ENCODE measurements at regions not wholly inside any gene's neighbourhood (a gene's known extent, or its start where the extent isn't known, plus 50 kb on each side); places are given as distances from the start of the nearest gene placed in this dataset.

GRCh38 chr12:124642105-124642504 is 74.7 kb upstream of the NCOR2 start:
- peaks cover 0 to 11% of the 10 kb centered on the region in 2 donors for H3K9me3 ChIP-seq (ENCODE audit: control insufficient read depth in 2 of 2, insufficient read depth in 1 of 2, low read length in 1 of 2)
- H3K36me3 ChIP-seq (ENCODE audit: control insufficient read depth in 2 of 2, insufficient read depth in 2 of 2, low read length in 1 of 2), result no peaks in the 10 kb centered on the region
- DNase-seq (ENCODE audit: low read depth in 6 of 9, low spot score in 9 of 9), result no peak
- H3K4me3 ChIP-seq (ENCODE audit: low read length in 2 of 2), result no peak overlapping the region
- H3K4me1 ChIP-seq (ENCODE audit: control insufficient read depth in 2 of 2, insufficient read depth in 2 of 2, low read length in 2 of 2), result peaks cover 4 to 21% of the 10 kb centered on the region in 2 donors
- H3K27me3 ChIP-seq (ENCODE audit: control insufficient read depth in 2 of 2, insufficient read depth in 1 of 2, low read length in 1 of 2), result no peaks in the 10 kb centered on the region
- H3K27ac ChIP-seq (ENCODE audit: low read depth in 1 of 2, low read length in 1 of 2), result no peak overlapping the region
- WGBS, result 98% methylated on average over 8 of the region's 8 CpGs

- Histone ChIP-seq H3K27me3 (ENCODE audit: control insufficient read depth in 2 of 2, insufficient read depth in 1 of 2, low read length in 1 of 2) (no peaks in the 10 kb centered on the region), H3K9me3 (ENCODE audit: control insufficient read depth in 2 of 2, insufficient read depth in 1 of 2, low read length in 1 of 2) (peaks cover 0 to 6% of the 10 kb centered on the region in 2 donors), H3K4me3 (ENCODE audit: low read length in 2 of 2) (no peak overlapping the region), H3K4me1 (ENCODE audit: control insufficient read depth in 2 of 2, insufficient read depth in 2 of 2, low read length in 2 of 2) (peaks cover 4 to 17% of the 10 kb centered on the region in 2 donors), H3K36me3 (ENCODE audit: control insufficient read depth in 2 of 2, insufficient read depth in 2 of 2, low read length in 1 of 2) (no peaks in the 10 kb centered on the region), H3K27ac (ENCODE audit: low read depth in 1 of 2, low read length in 1 of 2) (no peak overlapping the region)
- 97% methylated on average over 6 of the region's 6 CpGs for WGBS
- no peak for DNase-seq (ENCODE audit: low read depth in 6 of 9, low spot score in 9 of 9)
These were observed 74.2 kb upstream of the NCOR2 start for GRCh38 chr12:124641591-124641990.

GRCh38 chr12:124640056-124640455 is 72.6 kb upstream of the NCOR2 start:
- Histone ChIP-seq H3K36me3 (ENCODE audit: control insufficient read depth in 2 of 2, insufficient read depth in 2 of 2, low read length in 1 of 2) (no peaks in the 10 kb centered on the region), H3K4me3 (ENCODE audit: low read length in 2 of 2) (no peak overlapping the region), H3K27me3 (ENCODE audit: control insufficient read depth in 2 of 2, insufficient read depth in 1 of 2, low read length in 1 of 2) (no peaks in the 10 kb centered on the region), H3K9me3 (ENCODE audit: control insufficient read depth in 2 of 2, insufficient read depth in 1 of 2, low read length in 1 of 2) (peaks cover 0 to 1% of the 10 kb centered on the region in 2 donors), H3K27ac (ENCODE audit: low read depth in 1 of 2, low read length in 1 of 2) (no peak overlapping the region), H3K4me1 (ENCODE audit: control insufficient read depth in 2 of 2, insufficient read depth in 2 of 2, low read length in 2 of 2) (peaks cover 5 to 9% of the 10 kb centered on the region in 2 donors)
- no peak for DNase-seq (ENCODE audit: low read depth in 6 of 9, low spot score in 9 of 9)
- 90% methylated on average over 5 of the region's 5 CpGs for WGBS

GRCh38 chr12:124639122-124639806 is 71.9 kb upstream of the NCOR2 start:
- DNase-seq (ENCODE audit: low read depth in 6 of 9, low spot score in 9 of 9), result no peak
- no peaks in the 10 kb centered on the region for H3K36me3 ChIP-seq (ENCODE audit: control insufficient read depth in 2 of 2, insufficient read depth in 2 of 2, low read length in 1 of 2)
- H3K9me3 ChIP-seq (ENCODE audit: control insufficient read depth in 2 of 2, insufficient read depth in 1 of 2, low read length in 1 of 2), result peaks cover 0 to 1% of the 10 kb centered on the region in 2 donors
- no peak overlapping the region for H3K4me3 ChIP-seq (ENCODE audit: low read length in 2 of 2)
- H3K27ac ChIP-seq (ENCODE audit: low read depth in 1 of 2, low read length in 1 of 2), result no peak overlapping the region
- H3K27me3 ChIP-seq (ENCODE audit: control insufficient read depth in 2 of 2, insufficient read depth in 1 of 2, low read length in 1 of 2), result no peaks in the 10 kb centered on the region
- H3K4me1 ChIP-seq (ENCODE audit: control insufficient read depth in 2 of 2, insufficient read depth in 2 of 2, low read length in 2 of 2), result peaks cover 5 to 7% of the 10 kb centered on the region in 2 donors
- WGBS, result 96% methylated on average over 6 of the region's 6 CpGs

GRCh38 chr12:124637581-124637981 is 70.2 kb upstream of the NCOR2 start:
- H3K36me3 ChIP-seq (ENCODE audit: control insufficient read depth in 2 of 2, insufficient read depth in 2 of 2, low read length in 1 of 2), result no peaks in the 10 kb centered on the region
- H3K27me3 ChIP-seq (ENCODE audit: control insufficient read depth in 2 of 2, insufficient read depth in 1 of 2, low read length in 1 of 2), result no peaks in the 10 kb centered on the region
- peaks cover 0 to 1% of the 10 kb centered on the region in 2 donors for H3K9me3 ChIP-seq (ENCODE audit: control insufficient read depth in 2 of 2, insufficient read depth in 1 of 2, low read length in 1 of 2)
- no peak overlapping the region for H3K4me3 ChIP-seq (ENCODE audit: low read length in 2 of 2)
- 85% methylated on average over 12 of the region's 12 CpGs for WGBS
- H3K4me1 ChIP-seq (ENCODE audit: control insufficient read depth in 2 of 2, insufficient read depth in 2 of 2, low read length in 2 of 2), result peaks cover 5 to 7% of the 10 kb centered on the region in 2 donors
- DNase-seq (ENCODE audit: low read depth in 6 of 9, low spot score in 9 of 9), result no peak
- no peak overlapping the region for H3K27ac ChIP-seq (ENCODE audit: low read depth in 1 of 2, low read length in 1 of 2)

DNA sequence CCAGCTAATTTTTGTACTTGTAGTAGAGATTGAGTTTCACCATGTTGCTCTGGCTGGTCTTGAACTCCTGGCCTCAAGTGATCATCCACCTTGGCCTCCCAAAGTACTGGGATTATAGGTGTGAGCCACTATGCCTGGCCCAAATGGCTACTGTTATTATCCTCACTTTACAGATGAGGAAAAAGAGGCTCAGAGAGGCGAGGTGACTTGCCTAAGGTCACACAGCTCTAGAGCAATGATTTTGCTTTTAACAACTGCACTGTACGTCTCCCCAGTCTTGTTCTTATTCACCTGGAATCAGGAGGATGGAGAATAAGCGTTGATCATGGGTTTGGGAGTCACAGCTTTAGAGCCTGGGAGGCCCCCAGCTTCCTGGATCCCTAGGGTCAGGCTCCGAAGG is 69.8 kb upstream of the NCOR2 start:
- no peaks in the 10 kb centered on the region for H3K27me3 ChIP-seq (ENCODE audit: control insufficient read depth in 2 of 2, insufficient read depth in 1 of 2, low read length in 1 of 2)
- no peak for DNase-seq (ENCODE audit: low read depth in 6 of 9, low spot score in 9 of 9)
- WGBS, result 96% methylated on average over 4 of the region's 4 CpGs
- H3K4me1 ChIP-seq (ENCODE audit: control insufficient read depth in 2 of 2, insufficient read depth in 2 of 2, low read length in 2 of 2), result peaks cover 5 to 7% of the 10 kb centered on the region in 2 donors
- no peak overlapping the region for H3K4me3 ChIP-seq (ENCODE audit: low read length in 2 of 2)
- H3K27ac ChIP-seq (ENCODE audit: low read depth in 1 of 2, low read length in 1 of 2), result no peak overlapping the region
- no peaks in the 10 kb centered on the region for H3K36me3 ChIP-seq (ENCODE audit: control insufficient read depth in 2 of 2, insufficient read depth in 2 of 2, low read length in 1 of 2)
- peaks cover 0 to 1% of the 10 kb centered on the region in 2 donors for H3K9me3 ChIP-seq (ENCODE audit: control insufficient read depth in 2 of 2, insufficient read depth in 1 of 2, low read length in 1 of 2)

GRCh38 chr12:124636138-124636978 is 68.9 kb upstream of the NCOR2 start:
- WGBS, result 68% methylated on average over 10 of the region's 10 CpGs
- Histone ChIP-seq H3K4me3 (ENCODE audit: low read length in 2 of 2) (no peak overlapping the region), H3K4me1 (ENCODE audit: control insufficient read depth in 2 of 2, insufficient read depth in 2 of 2, low read length in 2 of 2) (peaks cover 5 to 7% of the 10 kb centered on the region in 2 donors), H3K36me3 (ENCODE audit: control insufficient read depth in 2 of 2, insufficient read depth in 2 of 2, low read length in 1 of 2) (no peaks in the 10 kb centered on the region), H3K27me3 (ENCODE audit: control insufficient read depth in 2 of 2, insufficient read depth in 1 of 2, low read length in 1 of 2) (no peaks in the 10 kb centered on the region), H3K27ac (ENCODE audit: low read depth in 1 of 2, low read length in 1 of 2) (peak overlapping the region in 1 of 2 donors; percentile 10), H3K9me3 (ENCODE audit: control insufficient read depth in 2 of 2, insufficient read depth in 1 of 2, low read length in 1 of 2) (peaks cover 0 to 1% of the 10 kb centered on the region in 2 donors)
- DNase-seq (ENCODE audit: low read depth in 6 of 9, low spot score in 9 of 9), result peak in 4 of 9 donors; percentile 28 to 66 (median 36)

GRCh38 chr12:124635316-124635715 is 67.9 kb upstream of the NCOR2 start:
- Histone ChIP-seq H3K27ac (ENCODE audit: low read depth in 1 of 2, low read length in 1 of 2) (no peak overlapping the region), H3K4me3 (ENCODE audit: low read length in 2 of 2) (no peak overlapping the region), H3K27me3 (ENCODE audit: control insufficient read depth in 2 of 2, insufficient read depth in 1 of 2, low read length in 1 of 2) (no peaks in the 10 kb centered on the region), H3K36me3 (ENCODE audit: control insufficient read depth in 2 of 2, insufficient read depth in 2 of 2, low read length in 1 of 2) (no peaks in the 10 kb centered on the region), H3K9me3 (ENCODE audit: control insufficient read depth in 2 of 2, insufficient read depth in 1 of 2, low read length in 1 of 2) (peaks cover 0 to 1% of the 10 kb centered on the region in 2 donors), H3K4me1 (ENCODE audit: control insufficient read depth in 2 of 2, insufficient read depth in 2 of 2, low read length in 2 of 2) (peaks cover 5 to 7% of the 10 kb centered on the region in 2 donors)
- DNase-seq (ENCODE audit: low read depth in 6 of 9, low spot score in 9 of 9), result no peak
- 95% methylated on average over 7 of the region's 7 CpGs for WGBS

All from thymus (tissue), 11 donors.